Ishikawa (cell line): ENCODE measurements at regions not wholly inside any gene's neighbourhood (a gene's known extent, or its start where the extent isn't known, plus 50 kb on each side); places are given as distances from the start of the nearest gene placed in this dataset.

Experiments
- EP300 ChIP-seq: IDR thresholded peaks from 2 replicates; pipeline ENCODE4 v1.6.1; 2012; ENCODE audit warnings: borderline replicate concordance
- REST ChIP-seq: IDR thresholded peaks from 2 replicates; pipeline ENCODE4 v1.6.1; 2012; ENCODE audit warnings: low read depth, mild to moderate bottlenecking
- YY1 ChIP-seq: IDR thresholded peaks from 2 replicates; pipeline ENCODE4 v1.6.1; 2012; ENCODE audit warnings: low read depth

- TF ChIP-seq YY1 (no peak), REST (no peak), EP300 (no peak)
These were observed 145.4 kb upstream of the SHB start for GRCh38 chr9:38214432-38214831.
